A549 (cell line): ENCODE measurements at regions not wholly inside any gene's neighbourhood (a gene's known extent, or its start where the extent isn't known, plus 50 kb on each side); places are given as distances from the start of the nearest gene placed in this dataset.

Experiments used
- POLR2A ChIP-seq: IDR thresholded peaks from 2 replicates; pipeline ENCODE4 v1.6.1; 2012; ENCODE audit warnings: mild to moderate bottlenecking, low read length
- RFX5 ChIP-seq: fragments of 450-650 bp; IDR thresholded peaks from 2 replicates; pipeline ENCODE4 v1.7.1; 2014; ENCODE audit warnings: antibody characterized with exemption, mild to moderate bottlenecking, moderate library complexity
- TF ChIP-seq, protein P1 (sequence below): fragments of >200 bp; sonication (Bioruptor Twin); formaldehyde crosslinking; IDR thresholded peaks from 3 replicates; pipeline ENCODE4 v1.5.1; 2016

DNA sequence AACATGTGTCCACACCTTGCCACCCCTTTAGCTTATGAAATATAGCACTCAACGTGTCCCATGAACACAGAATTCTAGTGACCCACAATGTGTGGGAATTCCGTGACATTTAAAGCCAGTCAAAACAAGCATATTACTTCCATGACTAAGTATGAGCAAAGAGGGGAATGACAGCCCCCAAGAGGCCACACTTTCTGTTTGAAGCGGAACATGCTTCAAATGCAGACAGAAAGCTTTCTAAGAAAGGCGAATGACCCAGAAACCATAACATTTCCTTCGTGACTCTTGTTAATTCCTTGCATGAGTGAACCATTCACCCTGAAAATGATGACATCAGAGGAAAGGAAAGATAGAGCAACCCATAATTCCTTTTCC is 122.0 kb upstream of the FNDC3A start:
- TF ChIP-seq RFX5, result no peak
- no peak for TF ChIP-seq POLR2A
- TF ChIP-seq, protein P1, sequence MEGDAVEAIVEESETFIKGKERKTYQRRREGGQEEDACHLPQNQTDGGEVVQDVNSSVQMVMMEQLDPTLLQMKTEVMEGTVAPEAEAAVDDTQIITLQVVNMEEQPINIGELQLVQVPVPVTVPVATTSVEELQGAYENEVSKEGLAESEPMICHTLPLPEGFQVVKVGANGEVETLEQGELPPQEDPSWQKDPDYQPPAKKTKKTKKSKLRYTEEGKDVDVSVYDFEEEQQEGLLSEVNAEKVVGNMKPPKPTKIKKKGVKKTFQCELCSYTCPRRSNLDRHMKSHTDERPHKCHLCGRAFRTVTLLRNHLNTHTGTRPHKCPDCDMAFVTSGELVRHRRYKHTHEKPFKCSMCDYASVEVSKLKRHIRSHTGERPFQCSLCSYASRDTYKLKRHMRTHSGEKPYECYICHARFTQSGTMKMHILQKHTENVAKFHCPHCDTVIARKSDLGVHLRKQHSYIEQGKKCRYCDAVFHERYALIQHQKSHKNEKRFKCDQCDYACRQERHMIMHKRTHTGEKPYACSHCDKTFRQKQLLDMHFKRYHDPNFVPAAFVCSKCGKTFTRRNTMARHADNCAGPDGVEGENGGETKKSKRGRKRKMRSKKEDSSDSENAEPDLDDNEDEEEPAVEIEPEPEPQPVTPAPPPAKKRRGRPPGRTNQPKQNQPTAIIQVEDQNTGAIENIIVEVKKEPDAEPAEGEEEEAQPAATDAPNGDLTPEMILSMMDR, result no peak
